Liver (tissue), 3 donors: ENCODE measurements at regions not wholly inside any gene's neighbourhood (a gene's known extent, or its start where the extent isn't known, plus 50 kb on each side); places are given as distances from the start of the nearest gene placed in this dataset.

Experiments used
- GABPA ChIP-seq, 2 donors: IDR thresholded peaks in 1 of 2; conservative IDR thresholded peaks in 1 of 2; 2 replicates each; pipeline ENCODE4 v1.6.1; 2016; ENCODE audit warnings: antibody characterized with exemption in 2 of 2, mild to moderate bottlenecking in 1 of 2, moderate library complexity in 1 of 2
- HNF4A ChIP-seq, 2 donors: conservative IDR thresholded peaks; 2 replicates each; pipeline ENCODE4 v1.6.1; 2016; ENCODE audit warnings: antibody characterized with exemption in 2 of 2, mild to moderate bottlenecking in 2 of 2
- HNF4G ChIP-seq: IDR thresholded peaks from 2 replicates; pipeline ENCODE4 v1.6.1; 2016; ENCODE audit warnings: antibody characterized with exemption
- RAD21 ChIP-seq, 2 donors: IDR thresholded peaks; 2 replicates each; pipeline ENCODE4 v1.6.1; 2016; ENCODE audit warnings: antibody characterized with exemption in 2 of 2, mild to moderate bottlenecking in 2 of 2
- RXRA ChIP-seq, 2 donors: IDR thresholded peaks; 2 replicates each; pipeline ENCODE4 v1.6.1; 2017 to 2018; ENCODE audit warnings: antibody characterized with exemption in 2 of 2, mild to moderate bottlenecking in 1 of 2
- SP1 ChIP-seq: IDR thresholded peaks from 2 replicates; pipeline ENCODE4 v1.6.1; 2018; ENCODE audit warnings: antibody characterized with exemption, mild to moderate bottlenecking
- TAF1 ChIP-seq: conservative IDR thresholded peaks from 2 replicates; pipeline ENCODE4 v1.6.1; 2016; ENCODE audit warnings: antibody characterized with exemption, mild to moderate bottlenecking
- YY1 ChIP-seq: IDR thresholded peaks from 2 replicates; pipeline ENCODE4 v1.6.1; 2016; ENCODE audit warnings: antibody characterized with exemption, mild to moderate bottlenecking
- TF ChIP-seq, protein P1 (sequence below): IDR thresholded peaks from 2 replicates; pipeline ENCODE4 v1.6.1; 2016; ENCODE audit warnings: antibody characterized with exemption
- TF ChIP-seq, protein P2 (sequence below): fragments of 150-350 bp; IDR thresholded peaks from 2 replicates; pipeline ENCODE4 v1.5.1; 2017; ENCODE audit warnings: improper control_type of control experiment, low read depth, low read length; ENCODE audit not compliant: missing input control
- TF ChIP-seq, protein P3 (sequence below): IDR thresholded peaks from 2 replicates; pipeline ENCODE4 v1.6.1; 2016; ENCODE audit warnings: antibody characterized with exemption, mild to moderate bottlenecking
- TF ChIP-seq, protein P4 (sequence below): IDR thresholded peaks from 2 replicates; pipeline ENCODE4 v1.6.1; 2016; ENCODE audit warnings: antibody characterized with exemption
- TF ChIP-seq, protein P5 (sequence below): IDR thresholded peaks from 2 replicates; pipeline ENCODE4 v1.6.1; 2016; ENCODE audit warnings: antibody characterized with exemption
- donor health status: healthy.
- donor health status: healthy.

DNA sequence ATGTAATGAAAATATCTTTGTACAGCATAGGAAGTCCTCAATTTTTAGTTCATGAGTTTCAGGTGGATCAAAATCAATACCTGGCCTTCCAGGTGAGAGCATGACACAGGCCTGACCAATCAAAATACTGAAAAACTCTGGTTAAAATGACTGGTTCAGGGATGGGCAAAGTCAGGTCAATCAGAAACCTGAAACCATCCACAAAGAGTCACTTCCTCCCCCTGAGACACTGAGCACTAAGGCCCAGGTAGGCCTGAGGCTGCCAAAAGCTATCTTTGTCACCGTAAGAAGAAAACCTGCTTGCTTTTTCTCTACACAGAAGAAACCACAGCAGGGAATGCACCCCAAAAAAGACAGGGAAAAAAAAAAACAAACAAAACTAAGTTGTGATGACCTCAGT, 444.8 kb downstream of the TLR4 start:
- TF ChIP-seq, protein P1, sequence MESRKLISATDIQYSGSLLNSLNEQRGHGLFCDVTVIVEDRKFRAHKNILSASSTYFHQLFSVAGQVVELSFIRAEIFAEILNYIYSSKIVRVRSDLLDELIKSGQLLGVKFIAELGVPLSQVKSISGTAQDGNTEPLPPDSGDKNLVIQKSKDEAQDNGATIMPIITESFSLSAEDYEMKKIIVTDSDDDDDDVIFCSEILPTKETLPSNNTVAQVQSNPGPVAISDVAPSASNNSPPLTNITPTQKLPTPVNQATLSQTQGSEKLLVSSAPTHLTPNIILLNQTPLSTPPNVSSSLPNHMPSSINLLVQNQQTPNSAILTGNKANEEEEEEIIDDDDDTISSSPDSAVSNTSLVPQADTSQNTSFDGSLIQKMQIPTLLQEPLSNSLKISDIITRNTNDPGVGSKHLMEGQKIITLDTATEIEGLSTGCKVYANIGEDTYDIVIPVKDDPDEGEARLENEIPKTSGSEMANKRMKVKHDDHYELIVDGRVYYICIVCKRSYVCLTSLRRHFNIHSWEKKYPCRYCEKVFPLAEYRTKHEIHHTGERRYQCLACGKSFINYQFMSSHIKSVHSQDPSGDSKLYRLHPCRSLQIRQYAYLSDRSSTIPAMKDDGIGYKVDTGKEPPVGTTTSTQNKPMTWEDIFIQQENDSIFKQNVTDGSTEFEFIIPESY: no peak
- TF ChIP-seq, protein P2, sequence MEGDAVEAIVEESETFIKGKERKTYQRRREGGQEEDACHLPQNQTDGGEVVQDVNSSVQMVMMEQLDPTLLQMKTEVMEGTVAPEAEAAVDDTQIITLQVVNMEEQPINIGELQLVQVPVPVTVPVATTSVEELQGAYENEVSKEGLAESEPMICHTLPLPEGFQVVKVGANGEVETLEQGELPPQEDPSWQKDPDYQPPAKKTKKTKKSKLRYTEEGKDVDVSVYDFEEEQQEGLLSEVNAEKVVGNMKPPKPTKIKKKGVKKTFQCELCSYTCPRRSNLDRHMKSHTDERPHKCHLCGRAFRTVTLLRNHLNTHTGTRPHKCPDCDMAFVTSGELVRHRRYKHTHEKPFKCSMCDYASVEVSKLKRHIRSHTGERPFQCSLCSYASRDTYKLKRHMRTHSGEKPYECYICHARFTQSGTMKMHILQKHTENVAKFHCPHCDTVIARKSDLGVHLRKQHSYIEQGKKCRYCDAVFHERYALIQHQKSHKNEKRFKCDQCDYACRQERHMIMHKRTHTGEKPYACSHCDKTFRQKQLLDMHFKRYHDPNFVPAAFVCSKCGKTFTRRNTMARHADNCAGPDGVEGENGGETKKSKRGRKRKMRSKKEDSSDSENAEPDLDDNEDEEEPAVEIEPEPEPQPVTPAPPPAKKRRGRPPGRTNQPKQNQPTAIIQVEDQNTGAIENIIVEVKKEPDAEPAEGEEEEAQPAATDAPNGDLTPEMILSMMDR: no peak
- TF ChIP-seq, protein P3, sequence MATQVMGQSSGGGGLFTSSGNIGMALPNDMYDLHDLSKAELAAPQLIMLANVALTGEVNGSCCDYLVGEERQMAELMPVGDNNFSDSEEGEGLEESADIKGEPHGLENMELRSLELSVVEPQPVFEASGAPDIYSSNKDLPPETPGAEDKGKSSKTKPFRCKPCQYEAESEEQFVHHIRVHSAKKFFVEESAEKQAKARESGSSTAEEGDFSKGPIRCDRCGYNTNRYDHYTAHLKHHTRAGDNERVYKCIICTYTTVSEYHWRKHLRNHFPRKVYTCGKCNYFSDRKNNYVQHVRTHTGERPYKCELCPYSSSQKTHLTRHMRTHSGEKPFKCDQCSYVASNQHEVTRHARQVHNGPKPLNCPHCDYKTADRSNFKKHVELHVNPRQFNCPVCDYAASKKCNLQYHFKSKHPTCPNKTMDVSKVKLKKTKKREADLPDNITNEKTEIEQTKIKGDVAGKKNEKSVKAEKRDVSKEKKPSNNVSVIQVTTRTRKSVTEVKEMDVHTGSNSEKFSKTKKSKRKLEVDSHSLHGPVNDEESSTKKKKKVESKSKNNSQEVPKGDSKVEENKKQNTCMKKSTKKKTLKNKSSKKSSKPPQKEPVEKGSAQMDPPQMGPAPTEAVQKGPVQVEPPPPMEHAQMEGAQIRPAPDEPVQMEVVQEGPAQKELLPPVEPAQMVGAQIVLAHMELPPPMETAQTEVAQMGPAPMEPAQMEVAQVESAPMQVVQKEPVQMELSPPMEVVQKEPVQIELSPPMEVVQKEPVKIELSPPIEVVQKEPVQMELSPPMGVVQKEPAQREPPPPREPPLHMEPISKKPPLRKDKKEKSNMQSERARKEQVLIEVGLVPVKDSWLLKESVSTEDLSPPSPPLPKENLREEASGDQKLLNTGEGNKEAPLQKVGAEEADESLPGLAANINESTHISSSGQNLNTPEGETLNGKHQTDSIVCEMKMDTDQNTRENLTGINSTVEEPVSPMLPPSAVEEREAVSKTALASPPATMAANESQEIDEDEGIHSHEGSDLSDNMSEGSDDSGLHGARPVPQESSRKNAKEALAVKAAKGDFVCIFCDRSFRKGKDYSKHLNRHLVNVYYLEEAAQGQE: no peak
- TF ChIP-seq YY1 (no peak), RXRA (IDR thresholded peaks at IDR 0.05) (no peak), TAF1 (no peak), RAD21 (IDR thresholded peaks at IDR 0.05) (no peak), HNF4G (no peak), GABPA (IDR thresholded peaks at IDR 0.05 in 1 of 2, conservative IDR thresholded peaks at IDR 0.05 in 1 of 2) (no peak), HNF4A (conservative IDR thresholded peaks at IDR 0.05) (no peak), SP1 (no peak)
- TF ChIP-seq, protein P4, sequence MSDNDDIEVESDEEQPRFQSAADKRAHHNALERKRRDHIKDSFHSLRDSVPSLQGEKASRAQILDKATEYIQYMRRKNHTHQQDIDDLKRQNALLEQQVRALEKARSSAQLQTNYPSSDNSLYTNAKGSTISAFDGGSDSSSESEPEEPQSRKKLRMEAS: no peak
- TF ChIP-seq, protein P5, sequence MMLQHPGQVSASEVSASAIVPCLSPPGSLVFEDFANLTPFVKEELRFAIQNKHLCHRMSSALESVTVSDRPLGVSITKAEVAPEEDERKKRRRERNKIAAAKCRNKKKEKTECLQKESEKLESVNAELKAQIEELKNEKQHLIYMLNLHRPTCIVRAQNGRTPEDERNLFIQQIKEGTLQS: no peak
